Fibroblast of villous mesenchyme (primary cell): ENCODE measurements at regions not wholly inside any gene's neighbourhood (a gene's known extent, or its start where the extent isn't known, plus 50 kb on each side); places are given as distances from the start of the nearest gene placed in this dataset.

Experiments
- DNase-seq: peaks from one replicate; pipeline ENCODE4 v3.0.0-alpha.2; 2010; ENCODE audit warnings: low read depth
- H3K4me3 ChIP-seq: 2 replicates; pipeline ENCODE4 v1.5.1; 2011; ENCODE audit warnings: low read depth, mild to moderate bottlenecking, low read length
- TF ChIP-seq, protein P1 (sequence below): IDR thresholded peaks from 2 replicates; pipeline ENCODE4 v1.5.1; 2012; ENCODE audit warnings: low read depth, mild to moderate bottlenecking, low read length; ENCODE audit not compliant: insufficient read depth

DNA sequence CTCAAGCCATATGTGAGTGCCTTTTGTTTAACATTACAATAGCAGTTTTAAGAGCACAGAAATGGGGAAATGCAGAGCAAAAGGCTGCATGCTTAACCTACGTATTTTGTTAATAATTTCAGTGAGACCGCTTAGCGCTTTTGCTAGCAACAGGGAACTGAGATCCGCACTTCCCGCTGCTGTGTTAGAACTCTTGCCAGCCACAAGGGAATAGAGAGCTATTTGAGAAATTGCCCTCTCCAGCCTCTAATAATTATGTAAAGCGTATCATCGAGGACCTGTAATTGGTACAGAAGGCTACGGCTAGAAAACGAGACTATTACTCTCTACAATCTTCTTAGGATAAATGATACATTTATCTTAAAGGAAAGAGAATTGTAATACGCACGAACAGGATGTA lies 205.2 kb upstream of the GRIP1 start:
- DNase-seq, result no peak
- TF ChIP-seq, protein P1, sequence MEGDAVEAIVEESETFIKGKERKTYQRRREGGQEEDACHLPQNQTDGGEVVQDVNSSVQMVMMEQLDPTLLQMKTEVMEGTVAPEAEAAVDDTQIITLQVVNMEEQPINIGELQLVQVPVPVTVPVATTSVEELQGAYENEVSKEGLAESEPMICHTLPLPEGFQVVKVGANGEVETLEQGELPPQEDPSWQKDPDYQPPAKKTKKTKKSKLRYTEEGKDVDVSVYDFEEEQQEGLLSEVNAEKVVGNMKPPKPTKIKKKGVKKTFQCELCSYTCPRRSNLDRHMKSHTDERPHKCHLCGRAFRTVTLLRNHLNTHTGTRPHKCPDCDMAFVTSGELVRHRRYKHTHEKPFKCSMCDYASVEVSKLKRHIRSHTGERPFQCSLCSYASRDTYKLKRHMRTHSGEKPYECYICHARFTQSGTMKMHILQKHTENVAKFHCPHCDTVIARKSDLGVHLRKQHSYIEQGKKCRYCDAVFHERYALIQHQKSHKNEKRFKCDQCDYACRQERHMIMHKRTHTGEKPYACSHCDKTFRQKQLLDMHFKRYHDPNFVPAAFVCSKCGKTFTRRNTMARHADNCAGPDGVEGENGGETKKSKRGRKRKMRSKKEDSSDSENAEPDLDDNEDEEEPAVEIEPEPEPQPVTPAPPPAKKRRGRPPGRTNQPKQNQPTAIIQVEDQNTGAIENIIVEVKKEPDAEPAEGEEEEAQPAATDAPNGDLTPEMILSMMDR, result no peak

GRCh38 chr12:66885115-66885875 lies 206.4 kb upstream of the GRIP1 start:
- no peak for DNase-seq
- no peak overlapping the region for H3K4me3 ChIP-seq
- TF ChIP-seq, protein P1, result no peak

More for the DNA sequence above, 205.2 kb upstream of the GRIP1 start:
- no peak overlapping the region for H3K4me3 ChIP-seq

DNA sequence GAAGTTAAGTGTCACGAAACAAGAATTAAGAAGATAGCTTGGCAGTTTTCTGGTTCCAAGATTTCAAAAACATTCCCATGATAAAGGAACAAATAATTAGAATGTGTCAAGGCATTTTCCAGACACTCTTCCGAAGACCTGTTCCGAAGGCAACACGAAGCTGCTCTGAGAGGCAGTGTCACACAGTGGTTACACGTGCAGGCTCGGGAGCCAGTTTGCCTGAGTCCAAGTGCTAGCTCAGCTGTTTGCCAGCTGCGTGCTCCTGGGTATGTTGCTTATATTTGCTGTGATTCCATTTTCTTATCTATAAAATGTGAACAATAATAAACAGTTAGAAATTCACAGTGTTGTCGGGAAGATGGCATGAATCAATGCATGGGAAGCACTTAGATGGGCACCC lies 217.9 kb upstream of the GRIP1 start:
- TF ChIP-seq, protein P1, result no peak
- no peak overlapping the region for H3K4me3 ChIP-seq
- no peak for DNase-seq

GRCh38 chr12:66898700-66899469 lies 220.0 kb upstream of the GRIP1 start:
- DNase-seq, result no peak
- TF ChIP-seq, protein P1, result no peak

DNA sequence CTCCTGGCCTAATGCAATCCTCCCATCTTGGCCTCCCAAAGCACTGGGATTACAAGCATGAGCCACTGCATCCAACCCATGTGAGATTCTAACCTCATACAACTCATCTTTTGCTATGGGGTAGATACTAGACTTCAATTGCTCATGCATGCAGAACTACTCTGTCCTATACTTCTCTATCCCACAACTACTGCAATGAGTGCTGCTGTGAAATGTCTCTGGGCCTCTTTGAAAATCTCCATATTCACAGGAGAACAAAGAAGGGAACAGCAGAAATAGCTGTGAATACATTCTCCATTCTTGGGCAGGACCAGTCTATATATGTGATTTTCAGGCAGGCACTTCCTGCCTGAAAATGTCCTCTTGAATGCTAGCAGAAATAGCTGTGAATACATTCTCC lies 220.7 kb upstream of the GRIP1 start:
- DNase-seq, result no peak
- no peak overlapping the region for H3K4me3 ChIP-seq
- TF ChIP-seq, protein P1, result no peak

More at GRCh38 chr12:66898700-66899469, 220.0 kb upstream of the GRIP1 start:
- H3K4me3 ChIP-seq, result no peak overlapping the region

DNA sequence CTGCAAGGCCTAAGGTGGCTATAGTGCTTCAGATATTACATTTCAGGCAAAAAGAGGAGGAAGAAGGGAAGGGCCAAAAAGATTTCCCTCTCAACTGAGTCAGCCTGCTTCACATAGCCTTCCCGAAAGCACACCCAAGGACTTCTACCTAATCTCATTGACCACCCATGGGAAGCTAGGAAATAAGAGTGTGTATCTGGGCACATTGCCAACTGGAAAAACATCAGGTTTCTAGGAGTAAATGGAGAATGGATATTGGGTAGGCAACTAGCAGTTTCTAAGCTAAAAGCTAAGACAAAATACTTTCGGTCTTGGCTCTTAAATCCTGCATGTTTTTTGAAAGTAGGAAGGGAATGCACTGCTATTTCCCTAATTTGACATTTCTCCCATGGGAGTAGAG lies 221.7 kb upstream of the GRIP1 start:
- H3K4me3 ChIP-seq, result no peak overlapping the region
- TF ChIP-seq, protein P1, result no peak
- no peak for DNase-seq
